K562 (cell line): ENCODE measurements at regions not wholly inside any gene's neighbourhood (a gene's known extent, or its start where the extent isn't known, plus 50 kb on each side); places are given as distances from the start of the nearest gene placed in this dataset.

Experiments
- ATAC-seq: fragments of 200-7000 bp; cut with Tn5 transposase; 3 replicates; pipeline ENCODE4 v1.9.1; 2020; ENCODE audit warnings: moderate library complexity
- BruUV-seq: library from RNA; stranded (reverse); fragments of 400-500 nt; replicated peaks from 2 replicates; lab custom pipeline; 2021; lab: Mats Ljungman, UMichigan
- CTCF ChIA-PET: fragments of 300-600 bp; formaldehyde crosslinking; extraction: SDS; loops from one replicate; lab custom pipeline; 2021; ENCODE audit warnings: low intra/inter-chr PET ratio; lab: Yijun Ruan, JAX
- POLR2A ChIA-PET: fragments of 300-600, 350-650 bp; sonication (Branson Sonifier 250); formaldehyde crosslinking; extraction: SDS; loops from one replicate; lab custom pipeline; 2021; ENCODE audit warnings: antibody characterized with exemption, inconsistent platforms; lab: Yijun Ruan, JAX
- DNase-seq, 4 experiments: peaks; one replicate each; pipeline versions ENCODE4 v3.0.0 to v3.0.0-alpha.2; 2011 to 2018; ENCODE audit warnings: low spot score in 3 of 4, mixed read lengths in 3 of 4; ENCODE audit errors: extremely low read depth in 1 of 4
- FAIRE-seq: peaks from 2 replicates; lab custom pipeline; 2011; peaks lifted over from hg19 to GRCh38; lab: Jason Lieb, UNC
- H2AFZ ChIP-seq: 2 replicates; pipeline ENCODE4 v1.6.0; 2011; ENCODE audit warnings: low read depth, low read length, control low read depth, inconsistent platforms
- H3K27ac ChIP-seq: fragments of 200-600 bp; 3 replicates; pipeline ENCODE4 v1.8.0; 2011; ENCODE audit warnings: low read depth, mild to moderate bottlenecking, control low read depth, inconsistent platforms, low read length, moderate library complexity, mixed read lengths; ENCODE audit errors: extremely low read depth
- H3K27me3 ChIP-seq, 2 experiments: fragments of 300-600 bp in 1 of 2; 2 replicates in 1 of 2; 3 replicates in 1 of 2; pipeline versions ENCODE4 v1.6.0 to v1.8.0; 2011; ENCODE audit warnings: inconsistent platforms in 2 of 2, low read length in 2 of 2, mild to moderate bottlenecking in 1 of 2, mixed read lengths in 1 of 2, moderate library complexity in 1 of 2; ENCODE audit not compliant: control insufficient read depth in 2 of 2, insufficient read depth in 2 of 2
- H3K36me3 ChIP-seq: fragments of 300-600 bp; 3 replicates; pipeline ENCODE4 v1.8.0; 2011; ENCODE audit warnings: mild to moderate bottlenecking, low read length, inconsistent platforms; ENCODE audit not compliant: control insufficient read depth, insufficient read depth
- H3K4me1 ChIP-seq, 2 experiments: fragments of 200-600 bp in 1 of 2; replicated peaks in 1 of 2; 2 replicates in 1 of 2; 3 replicates in 1 of 2; pipeline versions ENCODE4 v1.5.1 to v1.8.0; 2011; ENCODE audit warnings: inconsistent platforms in 2 of 2, low read length in 2 of 2, mild to moderate bottlenecking in 1 of 2, mixed read lengths in 1 of 2, moderate library complexity in 1 of 2; ENCODE audit not compliant: control insufficient read depth in 2 of 2, insufficient read depth in 2 of 2
- H3K4me2 ChIP-seq: 2 replicates; pipeline ENCODE4 v1.6.1; 2011; ENCODE audit warnings: low read length, control low read depth, inconsistent platforms, mixed read lengths; ENCODE audit not compliant: insufficient read depth
- H3K4me3 ChIP-seq: fragments of 200-600 bp; sonication (generic), shearing (Covaris generic); 2 replicates; pipeline ENCODE4 v1.5.1; 2016; ENCODE audit warnings: control low read depth, inconsistent platforms
- H3K79me2 ChIP-seq: fragments of 200-600 bp; 3 replicates; pipeline ENCODE4 v1.8.0; 2011; ENCODE audit warnings: low read length, inconsistent platforms; ENCODE audit not compliant: control insufficient read depth, insufficient read depth
- H3K9ac ChIP-seq, 2 experiments: 2 replicates each; pipeline versions ENCODE4 v1.6.0 to v1.6.1; 2011; ENCODE audit warnings: low read depth in 2 of 2, low read length in 2 of 2, control low read depth in 1 of 2, inconsistent platforms in 1 of 2, mild to moderate bottlenecking in 1 of 2, mixed read lengths in 1 of 2; ENCODE audit not compliant: insufficient read depth in 1 of 2
- H3K9me1 ChIP-seq: one replicate; pipeline ENCODE4 v1.6.0; 2011; ENCODE audit warnings: inconsistent platforms, mild to moderate bottlenecking, low read length, moderate library complexity; ENCODE audit not compliant: control insufficient read depth, insufficient read depth
- H3K9me3 ChIP-seq: replicated peaks from 2 replicates; pipeline ENCODE4 v1.5.1; 2011; ENCODE audit warnings: low read depth, low read length, inconsistent platforms; ENCODE audit not compliant: control insufficient read depth, insufficient read depth
- H4K20me1 ChIP-seq: replicated peaks from 2 replicates; pipeline ENCODE4 v1.6.1; 2011; ENCODE audit warnings: low read length, inconsistent platforms, mixed read lengths; ENCODE audit not compliant: control insufficient read depth, insufficient read depth
- FIP1L1 ChIP-seq: fragments of 200-400 bp; formaldehyde crosslinking; IDR thresholded peaks from 2 replicates; pipeline ENCODE4 v1.6.1; 2018; ENCODE audit warnings: mild to moderate bottlenecking, low read depth, low read length; ENCODE audit not compliant: poor library complexity, severe bottlenecking
- MCM7 ChIP-seq, 2 experiments: fragments of 450-650 bp; IDR thresholded peaks; 2 replicates each; pipeline ENCODE4 v1.6.1; 2016 to 2018
- RB1 ChIP-seq: fragments of 450-650 bp; IDR thresholded peaks from 2 replicates; pipeline ENCODE4 v1.6.1; 2017; ENCODE audit warnings: low read depth, mild to moderate bottlenecking
- ZNF23 ChIP-seq: fragments of 250-450 bp; sonication (Bioruptor Pico); IDR thresholded peaks from 2 replicates; pipeline ENCODE4 v1.4.0; 2020; ENCODE audit warnings: mild to moderate bottlenecking
- in situ Hi-C: fragments of 300-500 bp; cut with MboI; formaldehyde crosslinking; loops from 4 replicates; pipeline ENCODE4 v1.15.0; 2018; ENCODE audit warnings: inconsistent platforms, mixed read lengths
- intact Hi-C: fragments of 100-400 bp; cut with micrococcal nuclease; formaldehyde crosslinking; loops from 2 replicates; pipeline ENCODE4 v1.14.2; 2022
- TF ChIP-seq, protein P1 (sequence below): fragments of 200-800 bp; sonication (Bioruptor generic); IDR thresholded peaks from 2 replicates; pipeline ENCODE4 v1.6.1; 2017; ENCODE audit warnings: missing genetic modification characterization, missing compliant biosample characterization

DNA sequence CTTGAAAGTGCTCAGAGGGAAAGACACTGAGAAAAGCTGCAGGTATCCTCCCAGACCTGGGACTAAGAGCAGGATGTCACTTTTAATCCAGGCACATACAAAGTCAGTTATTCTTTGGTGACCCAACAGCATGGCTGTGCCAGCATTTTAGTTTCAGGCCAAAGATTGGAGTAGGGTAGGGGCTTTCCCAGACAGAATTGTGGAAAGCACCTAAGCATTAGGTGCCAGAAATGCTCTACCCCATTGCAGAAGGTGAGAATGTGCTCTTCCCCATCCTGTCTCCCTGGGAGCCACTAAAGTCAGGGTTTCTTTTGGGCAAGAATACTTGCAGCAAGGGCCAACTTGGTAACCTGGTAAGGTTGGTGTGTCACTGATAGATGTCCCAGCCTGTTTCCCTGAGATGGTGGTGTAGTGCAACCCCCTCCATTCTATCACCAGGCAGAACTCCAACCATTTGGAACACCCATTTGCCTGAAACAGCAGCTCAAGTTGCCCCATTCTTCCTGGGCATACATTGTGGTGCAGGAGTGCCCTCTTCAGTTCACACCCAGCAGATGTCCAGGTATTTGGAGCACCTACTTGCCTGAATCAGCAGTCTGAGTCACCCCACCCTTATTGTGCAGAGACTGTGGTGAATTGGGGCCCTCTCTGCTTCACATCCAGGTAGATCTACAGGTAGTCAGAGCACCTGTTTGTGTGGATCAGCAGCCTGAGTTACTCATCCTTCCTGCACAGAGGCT, 183.5 kb downstream of the ZC4H2 start:
- no peak overlapping the region for H3K4me2 ChIP-seq
- H3K4me1 ChIP-seq, result no peaks in the 10 kb centered on the region
- no peaks in the 10 kb centered on the region for H3K27me3 ChIP-seq
- CTCF ChIA-PET, result no interaction called here
- DNase-seq (no peak), FAIRE-seq (no peak), ATAC-seq (no peak)
- in situ Hi-C loops, result no loop called here
- intact Hi-C loops, result loop anchor here (5.0 kb wide), 1 partner anchor 300 kb away; no protein-coding TSS in a partner anchor
- POLR2A ChIA-PET, result no interaction called here
- no TSS peak for BruUV-seq
- H2AFZ ChIP-seq, result no peak overlapping the region
- H3K79me2 ChIP-seq, result no peaks in the 10 kb centered on the region
- no peaks in the 10 kb centered on the region for H3K9me1 ChIP-seq
- no peaks in the 10 kb centered on the region for H4K20me1 ChIP-seq
- TF ChIP-seq, protein P1, sequence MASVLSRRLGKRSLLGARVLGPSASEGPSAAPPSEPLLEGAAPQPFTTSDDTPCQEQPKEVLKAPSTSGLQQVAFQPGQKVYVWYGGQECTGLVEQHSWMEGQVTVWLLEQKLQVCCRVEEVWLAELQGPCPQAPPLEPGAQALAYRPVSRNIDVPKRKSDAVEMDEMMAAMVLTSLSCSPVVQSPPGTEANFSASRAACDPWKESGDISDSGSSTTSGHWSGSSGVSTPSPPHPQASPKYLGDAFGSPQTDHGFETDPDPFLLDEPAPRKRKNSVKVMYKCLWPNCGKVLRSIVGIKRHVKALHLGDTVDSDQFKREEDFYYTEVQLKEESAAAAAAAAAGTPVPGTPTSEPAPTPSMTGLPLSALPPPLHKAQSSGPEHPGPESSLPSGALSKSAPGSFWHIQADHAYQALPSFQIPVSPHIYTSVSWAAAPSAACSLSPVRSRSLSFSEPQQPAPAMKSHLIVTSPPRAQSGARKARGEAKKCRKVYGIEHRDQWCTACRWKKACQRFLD (CRISPR knock-in tag), result no peak
- TF ChIP-seq FIP1L1, result no peak
- TF ChIP-seq MCM7 (IDR thresholded peaks at IDR 0.05), result no peak
- no peak for TF ChIP-seq RB1
- no peak for TF ChIP-seq ZNF23 (CRISPR knock-in tag)
- TF ChIP-seq, all 486 proteins: peak for 0
- no peak overlapping the region for H3K4me3 ChIP-seq
- H3K9ac ChIP-seq, result no peak overlapping the region
- H3K9me3 ChIP-seq, result no peaks in the 10 kb centered on the region
- no peaks in the 10 kb centered on the region for H3K36me3 ChIP-seq
- no peak overlapping the region for H3K27ac ChIP-seq
